Body of pancreas (tissue), 4 donors: ENCODE measurements at regions not wholly inside any gene's neighbourhood (a gene's known extent, or its start where the extent isn't known, plus 50 kb on each side); places are given as distances from the start of the nearest gene placed in this dataset.

Experiments used
- CTCF ChIP-seq, 7 experiments: fragments of 450-650 bp in 4 of 7; fragments of 200-600 bp in 3 of 7; sonication (generic) in 3 of 7; IDR thresholded peaks; one replicate each; pipeline ENCODE4 v1.5.1; 2016 to 2019; ENCODE audit warnings: antibody characterized with exemption in 7 of 7
- POLR2A ChIP-seq, 3 donors: fragments of 450-650 bp; IDR thresholded peaks; one replicate each; pipeline ENCODE4 v1.6.1; 2016; ENCODE audit warnings: antibody characterized with exemption in 3 of 3, mild to moderate bottlenecking in 2 of 3

- no peak for TF ChIP-seq CTCF (IDR thresholded peaks at IDR 0.05)
- TF ChIP-seq POLR2A (IDR thresholded peaks at IDR 0.05): no peak
Measured at GRCh38 chr6:26213334-26214075, 126.3 kb downstream of the HFE start.
